ENCODE measurements at regions not wholly inside any gene's neighbourhood (a gene's known extent, or its start where the extent isn't known, plus 50 kb on each side); places are given as distances from the start of the nearest gene placed in this dataset.
A peak's percentile ranks its signal among the peaks of the same experiment; 100 is the strongest.

DNA sequence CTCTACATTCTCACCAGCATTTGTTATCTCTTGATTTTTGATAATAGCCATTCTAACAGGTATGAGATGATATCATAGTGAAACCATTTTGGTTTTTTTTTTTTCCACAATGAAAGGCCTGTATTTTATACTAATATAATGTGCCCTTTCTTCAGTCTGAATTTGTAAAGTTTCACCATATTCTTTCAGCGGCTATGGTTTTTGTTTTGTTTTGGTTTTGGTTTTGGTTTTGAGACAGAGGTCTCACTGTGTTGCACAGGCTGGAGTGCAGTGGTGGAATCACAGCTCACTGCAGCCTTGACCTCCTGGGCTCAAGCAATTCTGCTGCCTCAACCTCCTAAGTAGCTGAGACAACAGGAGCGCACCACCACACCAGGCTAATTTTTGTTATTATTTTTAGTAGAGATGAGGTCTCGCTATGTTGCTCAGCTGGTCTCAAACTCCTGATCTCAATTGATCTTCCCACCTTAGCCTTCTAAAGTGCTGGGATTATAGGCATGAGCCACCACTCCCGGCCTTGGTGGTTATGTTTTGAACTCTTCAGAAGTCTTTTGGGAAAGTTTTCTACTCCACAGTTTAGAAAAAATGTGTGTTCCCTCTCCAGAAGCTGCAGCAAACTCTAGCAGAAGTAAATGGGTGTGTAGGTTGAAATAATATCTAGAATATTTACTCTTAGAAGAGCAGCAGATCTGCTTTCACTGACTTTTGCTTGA is 110.2 kb upstream of the UMPS start (continued):
- TF ChIP-seq PRDM15 (CRISPR knock-in tag; IDR thresholded peaks at IDR 0.05) (no peak), SP5 (CRISPR knock-in tag; IDR thresholded peaks at IDR 0.05; ENCODE audit: borderline replicate concordance, low read depth) (no peak), GTF3A (CRISPR knock-in tag; conservative IDR thresholded peaks at IDR 0.05) (no peak), ZNF33A (CRISPR knock-in tag; IDR thresholded peaks at IDR 0.05; ENCODE audit: borderline replicate concordance) (no peak), ZMYM2 (CRISPR knock-in tag; IDR thresholded peaks at IDR 0.05) (no peak), KLF9 (CRISPR knock-in tag; IDR thresholded peaks at IDR 0.05; ENCODE audit: low read depth) (0 out of 2 replicates have a peak, but pooled peaks have one; percentile 10), YY1 (IDR thresholded peaks at IDR 0.05; ENCODE audit: insufficient read depth, insufficient replicate concordance, low read depth, low read length) (no peak), IKZF1 (IDR thresholded peaks at IDR 0.05) (no peak), THAP9 (CRISPR knock-in tag; IDR thresholded peaks at IDR 0.05; ENCODE audit: borderline replicate concordance) (no peak), ATF7 (IDR thresholded peaks at IDR 0.05) (0 out of 2 replicates have a peak, but pooled peaks have one; percentile 7), ATF7 (CRISPR knock-in tag; IDR thresholded peaks at IDR 0.05) (no peak), RFX3 (CRISPR knock-in tag; IDR thresholded peaks at IDR 0.05) (no peak), ZNF639 (CRISPR knock-in tag; conservative IDR thresholded peaks at IDR 0.05) (no peak), ONECUT2 (CRISPR knock-in tag; IDR thresholded peaks at IDR 0.05) (no peak), ZNF503 (CRISPR knock-in tag; IDR thresholded peaks at IDR 0.05) (0 out of 2 replicates have a peak, but pooled peaks have one; percentile 11), FOSL2 (CRISPR knock-in tag; IDR thresholded peaks at IDR 0.05) (peak; percentile 34; the same call in 1 of the 2 replicates)
- TF ChIP-seq, protein P1, sequence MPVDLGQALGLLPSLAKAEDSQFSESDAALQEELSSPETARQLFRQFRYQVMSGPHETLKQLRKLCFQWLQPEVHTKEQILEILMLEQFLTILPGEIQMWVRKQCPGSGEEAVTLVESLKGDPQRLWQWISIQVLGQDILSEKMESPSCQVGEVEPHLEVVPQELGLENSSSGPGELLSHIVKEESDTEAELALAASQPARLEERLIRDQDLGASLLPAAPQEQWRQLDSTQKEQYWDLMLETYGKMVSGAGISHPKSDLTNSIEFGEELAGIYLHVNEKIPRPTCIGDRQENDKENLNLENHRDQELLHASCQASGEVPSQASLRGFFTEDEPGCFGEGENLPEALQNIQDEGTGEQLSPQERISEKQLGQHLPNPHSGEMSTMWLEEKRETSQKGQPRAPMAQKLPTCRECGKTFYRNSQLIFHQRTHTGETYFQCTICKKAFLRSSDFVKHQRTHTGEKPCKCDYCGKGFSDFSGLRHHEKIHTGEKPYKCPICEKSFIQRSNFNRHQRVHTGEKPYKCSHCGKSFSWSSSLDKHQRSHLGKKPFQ (CRISPR knock-in tag; IDR thresholded peaks at IDR 0.05; ENCODE audit: insufficient replicate concordance), result no peak

All from HepG2 (cell line).